ENCODE measurements at regions not wholly inside any gene's neighbourhood (a gene's known extent, or its start where the extent isn't known, plus 50 kb on each side); places are given as distances from the start of the nearest gene placed in this dataset.
A peak's percentile ranks its signal among the peaks of the same experiment; 100 is the strongest.

DNA sequence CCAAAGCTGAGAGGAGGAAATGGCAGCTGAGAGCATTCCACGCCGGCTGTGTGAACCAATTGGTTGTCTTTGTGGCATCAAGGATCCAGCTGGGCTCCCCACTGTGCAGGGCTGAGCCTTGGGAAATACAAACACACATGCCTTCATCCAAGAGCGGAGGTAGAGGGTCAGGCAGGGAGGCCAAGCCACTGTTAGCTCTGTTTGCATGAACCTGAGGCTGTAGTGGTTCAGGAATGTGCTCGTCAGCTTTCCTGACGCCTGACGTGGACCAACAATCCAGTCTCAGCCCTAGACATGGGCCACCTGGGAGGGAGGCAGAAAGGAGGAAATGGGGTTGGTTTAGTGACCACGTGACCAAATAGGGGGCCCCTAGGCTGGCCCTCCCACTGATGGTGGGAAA is 276.9 kb downstream of the TLE3 start:
- H3K4ac ChIP-seq (ENCODE audit: low read depth, low read length), result no peak overlapping the region
- no peaks in the 10 kb centered on the region; the same call in 1 of the 2 replicates for H3K4me1 ChIP-seq (ENCODE audit: control insufficient read depth, insufficient read depth, low read length)
- WGBS, 2 experiments (ENCODE audit: extremely low coverage in 2 of 2, insufficient read length in 1 of 2), result 70% methylated on average over 2 of the region's 7 CpGs; no CpG with 5 or more reads in 1 of the 2 experiments
- DNase-seq (peak; percentile 21), ATAC-seq (ENCODE audit: low read depth) (peak; percentile 44)
- H2AFZ ChIP-seq (replicated peaks; ENCODE audit: low read length, poor library complexity), result no peak overlapping the region
- BruUV-seq (replicated peaks), result no TSS peak
- H3K56ac ChIP-seq (ENCODE audit: extremely low read depth, insufficient read depth, low read length), result no peak overlapping the region
- TF ChIP-seq MAZ (IDR thresholded peaks at IDR 0.05; ENCODE audit: borderline replicate concordance, low read depth, low read length) (no peak), MAFK (IDR thresholded peaks at IDR 0.05; ENCODE audit: low read depth, low read length) (no peak), MXI1 (IDR thresholded peaks at IDR 0.05; ENCODE audit: borderline replicate concordance, low read depth, low read length) (no peak), RCOR1 (IDR thresholded peaks at IDR 0.05; ENCODE audit: insufficient replicate concordance, low read length) (no peak), RFX5 (IDR thresholded peaks at IDR 0.05; ENCODE audit: low read depth, low read length) (no peak), ELK1 (IDR thresholded peaks at IDR 0.05; ENCODE audit: borderline replicate concordance, low read depth, low read length) (no peak), CEBPB (IDR thresholded peaks at IDR 0.05; ENCODE audit: low read depth, low read length) (no peak), POLR2A (IDR thresholded peaks at IDR 0.05; ENCODE audit: low read depth, low read length) (no peak), CTCF (conservative IDR thresholded peaks at IDR 0.05; ENCODE audit: low read depth, low read length) (no peak)
- TF ChIP-seq, protein P1, sequence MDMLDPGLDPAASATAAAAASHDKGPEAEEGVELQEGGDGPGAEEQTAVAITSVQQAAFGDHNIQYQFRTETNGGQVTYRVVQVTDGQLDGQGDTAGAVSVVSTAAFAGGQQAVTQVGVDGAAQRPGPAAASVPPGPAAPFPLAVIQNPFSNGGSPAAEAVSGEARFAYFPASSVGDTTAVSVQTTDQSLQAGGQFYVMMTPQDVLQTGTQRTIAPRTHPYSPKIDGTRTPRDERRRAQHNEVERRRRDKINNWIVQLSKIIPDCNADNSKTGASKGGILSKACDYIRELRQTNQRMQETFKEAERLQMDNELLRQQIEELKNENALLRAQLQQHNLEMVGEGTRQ (IDR thresholded peaks at IDR 0.05; ENCODE audit: low read depth, low read length), result no peak
- POLR2A ChIA-PET (ENCODE audit: unreplicated experiment), result no interaction called here
- no peak overlapping the region for H2BK20ac ChIP-seq (ENCODE audit: low read depth, low read length)
- no peaks in the 10 kb centered on the region for H3K36me3 ChIP-seq (ENCODE audit: control insufficient read depth, insufficient read depth, low read length)
- no peaks in the 10 kb centered on the region for H3K79me1 ChIP-seq (ENCODE audit: low read depth in 1 of 2, low read length in 2 of 2)
- no peak overlapping the region for H3K18ac ChIP-seq (ENCODE audit: low read depth, low read length)
- no peak overlapping the region for H2AK9ac ChIP-seq (replicated peaks; ENCODE audit: low read depth, low read length, poor library complexity)
- no peak overlapping the region for H2BK120ac ChIP-seq (ENCODE audit: low read depth, low read length)
- in situ Hi-C loops (cut with MboI; ENCODE audit: low sequenced_read_pairs) (no loop called here), intact Hi-C loops (cut with micrococcal nuclease) (no loop called here), dilution Hi-C loops (cut with HindIII; ENCODE audit: low sequenced_read_pairs, unreplicated experiment) (no loop called here)
- H2BK5ac ChIP-seq (ENCODE audit: low read depth, low read length, poor library complexity, severe bottlenecking), result no peak overlapping the region
- H3K9me3 ChIP-seq (ENCODE audit: control insufficient read depth, insufficient read depth, low read length), result no peaks in the 10 kb centered on the region
- H4K8ac ChIP-seq (ENCODE audit: low read depth in 2 of 2, low read length in 2 of 2), result no peak overlapping the region
- H2BK15ac ChIP-seq (ENCODE audit: low read depth, low read length), result no peak overlapping the region
- no peaks in the 10 kb centered on the region for H4K20me1 ChIP-seq (ENCODE audit: insufficient read depth, low read length)
- no peak overlapping the region for H3K14ac ChIP-seq (replicated peaks; ENCODE audit: low read depth, low read length)
- H3K9me1 ChIP-seq (ENCODE audit: insufficient read depth, low read length), result no peaks in the 10 kb centered on the region
- peaks cover 45% of the 10 kb centered on the region for H3K27me3 ChIP-seq (ENCODE audit: control insufficient read depth, insufficient read depth, low read length)
- CTCF ChIA-PET, result no interaction called here
- H4K91ac ChIP-seq (ENCODE audit: insufficient read depth, low read depth, low read length), result no peak overlapping the region
- H2AK5ac ChIP-seq (ENCODE audit: low read depth, low read length), result no peak overlapping the region
- no peak overlapping the region for H3K23ac ChIP-seq (ENCODE audit: low read depth, low read length)
- H3K9ac ChIP-seq (ENCODE audit: low read depth, low read length), result no peak overlapping the region
- no peak overlapping the region for H3K4me2 ChIP-seq (ENCODE audit: low read depth, low read length)
- H3K27ac ChIP-seq (ENCODE audit: insufficient read depth, low read length), result no peak overlapping the region
- H4K5ac ChIP-seq (ENCODE audit: low read depth, low read length), result no peak overlapping the region
- H3K4me3 ChIP-seq (ENCODE audit: insufficient read depth, low read depth, low read length), result no peak overlapping the region
